K562 (cell line): ENCODE measurements at regions not wholly inside any gene's neighbourhood (a gene's known extent, or its start where the extent isn't known, plus 50 kb on each side); places are given as distances from the start of the nearest gene placed in this dataset.
A peak's percentile ranks its signal among the peaks of the same experiment; 100 is the strongest.

ENCODE experiments used
- ADNP ChIP-seq: fragments of 200-800 bp; sonication (Bioruptor generic); IDR thresholded peaks from 2 replicates; pipeline ENCODE4 v1.6.1; 2016; ENCODE audit warnings: missing genetic modification characterization, missing compliant biosample characterization
- ARID1B ChIP-seq: fragments of 450-650 bp; IDR thresholded peaks from 2 replicates; pipeline ENCODE4 v1.6.1; 2016; ENCODE audit warnings: antibody characterized with exemption, mild to moderate bottlenecking, inconsistent platforms
- CCNT2 ChIP-seq: IDR thresholded peaks from 2 replicates; pipeline ENCODE4 v1.6.1; 2011; ENCODE audit warnings: borderline replicate concordance, low read depth, mild to moderate bottlenecking, moderate library complexity, mixed read lengths, low read length; ENCODE audit not compliant: insufficient read length; ENCODE audit errors: extremely low read depth
- DEAF1 ChIP-seq: fragments of 450-650 bp; formaldehyde crosslinking; IDR thresholded peaks from 2 replicates; pipeline ENCODE4 v1.4.0; 2020; ENCODE audit warnings: mild to moderate bottlenecking, moderate library complexity
- DPF2 ChIP-seq: fragments of 450-650 bp; IDR thresholded peaks from 2 replicates; pipeline ENCODE4 v1.6.1; 2016
- E2F4 ChIP-seq: sonication (generic); formaldehyde crosslinking; IDR thresholded peaks from 2 replicates; pipeline ENCODE4 v1.8.0; 2022; ENCODE audit warnings: mild to moderate bottlenecking, low read depth, missing genetic modification reagents
- ETV6 ChIP-seq, 3 experiments: fragments of 150-350 bp in 1 of 3; sonication (generic) in 1 of 3; formaldehyde crosslinking in 1 of 3; IDR thresholded peaks; 2 replicates each; pipeline versions ENCODE4 v1.6.1 to v1.8.0; 2014 to 2022; ENCODE audit warnings: borderline replicate concordance in 2 of 3, low read depth in 2 of 3, antibody characterized with exemption in 1 of 3, low read length in 1 of 3, mild to moderate bottlenecking in 1 of 3, missing genetic modification reagents in 1 of 3
- MAFG ChIP-seq: fragments of 450-650 bp; conservative IDR thresholded peaks from 2 replicates; pipeline ENCODE4 v1.6.1; 2016; ENCODE audit warnings: missing genetic modification characterization, missing compliant biosample characterization
- PHF20 ChIP-seq: fragments of 450-650 bp; IDR thresholded peaks from 2 replicates; pipeline ENCODE4 v1.6.1; 2018; ENCODE audit not compliant: partially characterized antibody
- PML ChIP-seq: IDR thresholded peaks from 2 replicates; pipeline ENCODE4 v1.6.1; 2012; ENCODE audit warnings: low read length, inconsistent platforms
- SREBF1 ChIP-seq: fragments of 150-350 bp; IDR thresholded peaks from 2 replicates; pipeline ENCODE4 v1.6.1; 2014; ENCODE audit warnings: antibody characterized with exemption, low read depth, low read length, borderline replicate concordance
- TAF7 ChIP-seq: fragments of 450-650 bp; IDR thresholded peaks from 2 replicates; pipeline ENCODE4 v1.6.1; 2016; ENCODE audit warnings: missing genetic modification characterization, missing compliant biosample characterization
- TAL1 ChIP-seq: fragments of 450-650 bp; IDR thresholded peaks from 2 replicates; pipeline ENCODE4 v1.6.1; 2016; ENCODE audit warnings: mild to moderate bottlenecking
- ZNF384 ChIP-seq: IDR thresholded peaks from 2 replicates; pipeline ENCODE4 v1.6.1; 2012; ENCODE audit warnings: low read depth, low read length, improper control_type of control experiment
- ZSCAN29 ChIP-seq: fragments of 450-650 bp; IDR thresholded peaks from 2 replicates; pipeline ENCODE4 v1.6.1; 2017
- TF ChIP-seq, protein P1 (sequence below): fragments of 450-650 bp; IDR thresholded peaks from 2 replicates; pipeline ENCODE4 v1.6.1; 2017; ENCODE audit warnings: antibody characterized with exemption, mild to moderate bottlenecking
- TF ChIP-seq, protein P2 (sequence below): sonication (generic); formaldehyde crosslinking; IDR thresholded peaks from 2 replicates; pipeline ENCODE4 v1.5.0; 2020; ENCODE audit warnings: missing genetic modification reagents
- TF ChIP-seq, protein P3 (sequence below): fragments of 250-450 bp; sonication (Bioruptor Pico); IDR thresholded peaks from 2 replicates; pipeline ENCODE4 v1.8.0; 2022; ENCODE audit warnings: moderate library complexity, mild to moderate bottlenecking, inconsistent platforms

GRCh38 chr2:17124575-17125318 is 393.5 kb downstream of the RAD51AP2 start (continued):
- TF ChIP-seq, protein P1, sequence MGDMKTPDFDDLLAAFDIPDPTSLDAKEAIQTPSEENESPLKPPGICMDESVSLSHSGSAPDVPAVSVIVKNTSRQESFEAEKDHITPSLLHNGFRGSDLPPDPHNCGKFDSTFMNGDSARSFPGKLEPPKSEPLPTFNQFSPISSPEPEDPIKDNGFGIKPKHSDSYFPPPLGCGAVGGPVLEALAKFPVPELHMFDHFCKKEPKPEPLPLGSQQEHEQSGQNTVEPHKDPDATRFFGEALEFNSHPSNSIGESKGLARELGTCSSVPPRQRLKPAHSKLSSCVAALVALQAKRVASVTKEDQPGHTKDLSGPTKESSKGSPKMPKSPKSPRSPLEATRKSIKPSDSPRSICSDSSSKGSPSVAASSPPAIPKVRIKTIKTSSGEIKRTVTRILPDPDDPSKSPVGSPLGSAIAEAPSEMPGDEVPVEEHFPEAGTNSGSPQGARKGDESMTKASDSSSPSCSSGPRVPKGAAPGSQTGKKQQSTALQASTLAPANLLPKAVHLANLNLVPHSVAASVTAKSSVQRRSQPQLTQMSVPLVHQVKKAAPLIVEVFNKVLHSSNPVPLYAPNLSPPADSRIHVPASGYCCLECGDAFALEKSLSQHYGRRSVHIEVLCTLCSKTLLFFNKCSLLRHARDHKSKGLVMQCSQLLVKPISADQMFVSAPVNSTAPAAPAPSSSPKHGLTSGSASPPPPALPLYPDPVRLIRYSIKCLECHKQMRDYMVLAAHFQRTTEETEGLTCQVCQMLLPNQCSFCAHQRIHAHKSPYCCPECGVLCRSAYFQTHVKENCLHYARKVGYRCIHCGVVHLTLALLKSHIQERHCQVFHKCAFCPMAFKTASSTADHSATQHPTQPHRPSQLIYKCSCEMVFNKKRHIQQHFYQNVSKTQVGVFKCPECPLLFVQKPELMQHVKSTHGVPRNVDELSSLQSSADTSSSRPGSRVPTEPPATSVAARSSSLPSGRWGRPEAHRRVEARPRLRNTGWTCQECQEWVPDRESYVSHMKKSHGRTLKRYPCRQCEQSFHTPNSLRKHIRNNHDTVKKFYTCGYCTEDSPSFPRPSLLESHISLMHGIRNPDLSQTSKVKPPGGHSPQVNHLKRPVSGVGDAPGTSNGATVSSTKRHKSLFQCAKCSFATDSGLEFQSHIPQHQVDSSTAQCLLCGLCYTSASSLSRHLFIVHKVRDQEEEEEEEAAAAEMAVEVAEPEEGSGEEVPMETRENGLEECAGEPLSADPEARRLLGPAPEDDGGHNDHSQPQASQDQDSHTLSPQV = peak; percentile 25; the same call in 1 of the 2 replicates
- TF ChIP-seq, protein P2, sequence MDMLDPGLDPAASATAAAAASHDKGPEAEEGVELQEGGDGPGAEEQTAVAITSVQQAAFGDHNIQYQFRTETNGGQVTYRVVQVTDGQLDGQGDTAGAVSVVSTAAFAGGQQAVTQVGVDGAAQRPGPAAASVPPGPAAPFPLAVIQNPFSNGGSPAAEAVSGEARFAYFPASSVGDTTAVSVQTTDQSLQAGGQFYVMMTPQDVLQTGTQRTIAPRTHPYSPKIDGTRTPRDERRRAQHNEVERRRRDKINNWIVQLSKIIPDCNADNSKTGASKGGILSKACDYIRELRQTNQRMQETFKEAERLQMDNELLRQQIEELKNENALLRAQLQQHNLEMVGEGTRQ (CRISPR knock-in tag) = peak; percentile 63; the same call in 1 of the 2 replicates
- TF ChIP-seq MAFG (tag) (no peak), E2F4 (no peak), ARID1B (no peak; the same call in 1 of the 2 replicates), ZSCAN29 (no peak), SREBF1 (no peak), TAF7 (tag) (no peak), TAL1 (no peak), ADNP (peak; percentile 85), PML (no peak), ZNF384 (no peak), PHF20 (no peak), DPF2 (0 out of 2 replicates have a peak, but pooled peaks have one; percentile 31), DEAF1 (CRISPR knock-in tag) (no peak), ETV6 (IDR thresholded peaks at IDR 0.05; ENCODE audit: borderline replicate concordance in 1 of 2, low read depth in 2 of 2, low read length in 1 of 2) (no peak), ETV6 (CRISPR knock-in tag; IDR thresholded peaks at IDR 0.05; ENCODE audit: borderline replicate concordance) (no peak), CCNT2 (no peak)
- TF ChIP-seq, protein P3, sequence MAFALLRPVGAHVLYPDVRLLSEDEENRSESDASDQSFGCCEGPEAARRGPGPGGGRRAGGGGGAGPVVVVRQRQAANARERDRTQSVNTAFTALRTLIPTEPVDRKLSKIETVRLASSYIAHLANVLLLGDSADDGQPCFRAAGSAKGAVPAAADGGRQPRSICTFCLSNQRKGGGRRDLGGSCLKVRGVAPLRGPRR = no peak
